ENCODE measurements at regions not wholly inside any gene's neighbourhood (a gene's known extent, or its start where the extent isn't known, plus 50 kb on each side); places are given as distances from the start of the nearest gene placed in this dataset.

GRCh38 chr4:100836929-100837328 lies 319.1 kb upstream of the EMCN start:
- Histone ChIP-seq H3K9me3 (ENCODE audit: insufficient read depth, low read length) (no peaks in the 10 kb centered on the region), H3F3A (ENCODE audit: insufficient read depth) (no peaks in the 10 kb centered on the region), H3K4me3 (ENCODE audit: insufficient read depth, low read length, poor library complexity, severe bottlenecking) (no peak overlapping the region), H3K36me3 (ENCODE audit: low read length) (no peaks in the 10 kb centered on the region), H3K9ac (ENCODE audit: low read length) (no peak overlapping the region), H3K9me2 (replicated peaks; ENCODE audit: insufficient read depth, low read length) (no peaks in the 10 kb centered on the region), H3K79me2 (ENCODE audit: insufficient read depth, low read length) (no peaks in the 10 kb centered on the region), H2AFZ (ENCODE audit: low read depth, low read length, severe bottlenecking) (no peak overlapping the region), H3K4me2 (ENCODE audit: low read depth, low read length, poor library complexity, severe bottlenecking) (no peak overlapping the region), H3K27me3 (ENCODE audit: low read length) (no peaks in the 10 kb centered on the region), H3K27ac (ENCODE audit: low read depth, low read length) (no peak overlapping the region), H4K20me1 (ENCODE audit: low read depth, low read length) (no peaks in the 10 kb centered on the region)
- TF ChIP-seq CTCF (IDR thresholded peaks at IDR 0.05; ENCODE audit: insufficient read depth, low read length, poor library complexity, severe bottlenecking) (no peak), EZH2phosphoT487 (conservative IDR thresholded peaks at IDR 0.05; ENCODE audit: low read length) (no peak)

GRCh38 chr4:100834616-100835015 lies 316.8 kb upstream of the EMCN start:
- Histone ChIP-seq H3K9me2 (replicated peaks; ENCODE audit: insufficient read depth, low read length) (no peaks in the 10 kb centered on the region), H3K4me2 (ENCODE audit: low read depth, low read length, poor library complexity, severe bottlenecking) (no peak overlapping the region), H4K20me1 (ENCODE audit: low read depth, low read length) (no peaks in the 10 kb centered on the region), H3K36me3 (ENCODE audit: low read length) (no peaks in the 10 kb centered on the region), H3K79me2 (ENCODE audit: insufficient read depth, low read length) (no peaks in the 10 kb centered on the region), H3K4me3 (ENCODE audit: insufficient read depth, low read length, poor library complexity, severe bottlenecking) (no peak overlapping the region), H3F3A (ENCODE audit: insufficient read depth) (no peaks in the 10 kb centered on the region), H3K27me3 (ENCODE audit: low read length) (no peaks in the 10 kb centered on the region), H2AFZ (ENCODE audit: low read depth, low read length, severe bottlenecking) (no peak overlapping the region), H3K9ac (ENCODE audit: low read length) (no peak overlapping the region), H3K27ac (ENCODE audit: low read depth, low read length) (no peak overlapping the region), H3K9me3 (ENCODE audit: insufficient read depth, low read length) (no peaks in the 10 kb centered on the region)
- no peak for TF ChIP-seq EZH2phosphoT487 (conservative IDR thresholded peaks at IDR 0.05; ENCODE audit: low read length)
- no peak for TF ChIP-seq CTCF (IDR thresholded peaks at IDR 0.05; ENCODE audit: insufficient read depth, low read length, poor library complexity, severe bottlenecking)

GRCh38 chr4:100833906-100834305 lies 316.1 kb upstream of the EMCN start:
- no peak overlapping the region for H3K4me2 ChIP-seq (ENCODE audit: low read depth, low read length, poor library complexity, severe bottlenecking)
- no peaks in the 10 kb centered on the region for H3K9me2 ChIP-seq (replicated peaks; ENCODE audit: insufficient read depth, low read length)
- H3K27ac ChIP-seq (ENCODE audit: low read depth, low read length): no peak overlapping the region
- no peaks in the 10 kb centered on the region for H3K9me3 ChIP-seq (ENCODE audit: insufficient read depth, low read length)
- no peaks in the 10 kb centered on the region for H3K79me2 ChIP-seq (ENCODE audit: insufficient read depth, low read length)
- no peaks in the 10 kb centered on the region for H3K36me3 ChIP-seq (ENCODE audit: low read length)
- no peaks in the 10 kb centered on the region for H3K27me3 ChIP-seq (ENCODE audit: low read length)
- no peak overlapping the region for H3K9ac ChIP-seq (ENCODE audit: low read length)
- H3F3A ChIP-seq (ENCODE audit: insufficient read depth): no peaks in the 10 kb centered on the region
- H3K4me3 ChIP-seq (ENCODE audit: insufficient read depth, low read length, poor library complexity, severe bottlenecking): no peak overlapping the region
- no peak overlapping the region for H2AFZ ChIP-seq (ENCODE audit: low read depth, low read length, severe bottlenecking)
- TF ChIP-seq CTCF (IDR thresholded peaks at IDR 0.05; ENCODE audit: insufficient read depth, low read length, poor library complexity, severe bottlenecking): no peak
- TF ChIP-seq EZH2phosphoT487 (conservative IDR thresholded peaks at IDR 0.05; ENCODE audit: low read length): no peak
- no peaks in the 10 kb centered on the region for H4K20me1 ChIP-seq (ENCODE audit: low read depth, low read length)

Measured in SU-DHL-6 (cell line).